NCI-H2171 treated with DMSO at 0.1 percent for 48 hours (cell line): ENCODE measurements at regions not wholly inside any gene's neighbourhood (a gene's known extent, or its start where the extent isn't known, plus 50 kb on each side); places are given as distances from the start of the nearest gene placed in this dataset.
"Not testable (repeated sequence)": the region's sequence is repeated elsewhere in the genome, so short reads cannot be mapped to it uniquely, and the experiment has no call there.

Experiments
- DNase-seq: peaks from one replicate; lab custom pipeline; 2025; lab: John Stamatoyannopoulos, UW

- no peak for DNase-seq
Measured at GRCh38 chrX:112577146-112577545, 102.6 kb downstream of the LHFPL1 start.

- no peak for DNase-seq
Measured at GRCh38 chrX:112571388-112571787, 108.3 kb downstream of the LHFPL1 start.

GRCh38 chrX:112555831-112556230 lies 123.9 kb downstream of the LHFPL1 start:
- DNase-seq: no peak

DNA sequence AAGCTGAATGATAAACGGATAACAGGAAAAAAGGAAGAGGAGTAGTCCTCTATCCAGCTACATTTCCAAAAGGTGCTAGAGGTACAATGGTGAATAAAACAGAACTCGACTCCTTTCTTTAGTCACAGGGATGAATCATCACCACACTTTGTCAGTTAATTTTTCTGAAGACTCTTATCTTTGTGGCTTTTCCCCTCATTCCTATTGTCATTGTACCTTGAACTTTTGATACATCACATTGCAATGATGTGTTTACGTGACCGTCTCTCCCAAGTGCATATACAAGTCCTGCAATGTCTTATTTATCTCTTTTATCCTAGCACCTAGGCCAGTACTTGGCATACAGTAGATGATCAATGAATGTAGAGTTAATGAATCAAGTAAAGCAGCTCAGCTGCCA lies 134.7 kb downstream of the LHFPL1 start:
- no peak for DNase-seq

- no peak for DNase-seq
Measured at GRCh38 chrX:112536544-112536943, 143.2 kb downstream of the LHFPL1 start.

GRCh38 chrX:112527903-112528302 lies 151.8 kb downstream of the LHFPL1 start:
- no peak for DNase-seq

DNA sequence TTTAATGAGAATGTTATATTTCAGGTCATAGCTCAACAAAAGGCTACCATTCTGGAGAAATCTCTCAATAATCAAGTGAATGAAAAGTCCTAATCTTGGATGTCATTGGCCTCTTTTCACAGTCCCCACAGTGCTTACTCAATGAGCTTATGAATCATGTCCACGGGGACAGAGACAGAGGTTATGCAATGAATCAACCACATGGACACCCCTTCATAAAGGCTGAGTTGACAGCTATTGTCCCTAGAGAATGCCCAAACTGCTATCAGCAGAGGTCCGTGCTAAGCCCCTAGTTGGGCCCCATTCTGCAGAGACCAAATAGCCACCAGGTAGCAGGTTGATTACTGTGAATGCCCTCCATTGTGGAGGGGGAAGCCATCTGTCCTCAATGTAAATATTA lies 158.1 kb downstream of the LHFPL1 start:
- DNase-seq: no peak

GRCh38 chrX:112520124-112520523 lies 159.6 kb downstream of the LHFPL1 start:
- DNase-seq: no peak

DNA sequence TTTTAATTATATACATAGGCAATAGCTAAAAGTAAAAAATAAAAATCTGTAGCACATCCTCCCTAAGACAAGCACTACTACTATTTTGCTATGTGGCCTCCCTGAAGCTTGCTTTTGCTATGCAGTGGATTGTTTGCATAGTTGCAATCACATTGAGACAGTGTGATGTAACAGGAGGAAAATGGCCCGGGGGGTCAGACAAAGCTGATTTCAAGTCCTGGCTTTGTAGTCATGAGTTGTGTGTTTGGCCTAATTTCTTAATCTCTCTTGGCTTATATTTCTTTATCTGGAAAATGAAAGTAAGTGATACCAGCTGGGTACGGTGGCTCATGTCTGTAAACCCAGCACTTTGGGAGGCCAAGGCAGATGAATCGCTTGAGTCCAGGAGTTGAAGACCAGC lies 166.6 kb downstream of the LHFPL1 start:
- DNase-seq: no peak

DNA sequence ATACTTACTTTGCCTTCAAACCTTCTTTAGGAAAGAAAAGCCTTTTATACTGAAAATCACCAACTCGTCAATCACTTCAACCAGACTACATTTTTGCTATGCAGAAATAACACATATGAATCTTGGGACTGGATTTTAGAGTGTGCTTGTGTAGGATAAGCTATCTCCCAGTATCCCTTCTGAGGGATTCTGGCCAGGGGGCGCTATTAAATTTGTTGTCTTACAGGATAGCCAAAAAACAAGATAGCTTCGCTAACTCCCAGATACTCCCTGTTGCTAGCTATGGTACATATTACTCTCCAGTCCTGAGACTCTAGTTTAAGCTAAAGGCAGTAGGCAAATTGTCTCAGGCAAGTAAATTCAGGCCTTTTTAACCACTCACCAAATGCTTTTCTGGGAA lies 167.2 kb downstream of the LHFPL1 start:
- no peak for DNase-seq

- DNase-seq: no peak
Measured at GRCh38 chrX:112510629-112511028, 169.1 kb downstream of the LHFPL1 start.

DNA sequence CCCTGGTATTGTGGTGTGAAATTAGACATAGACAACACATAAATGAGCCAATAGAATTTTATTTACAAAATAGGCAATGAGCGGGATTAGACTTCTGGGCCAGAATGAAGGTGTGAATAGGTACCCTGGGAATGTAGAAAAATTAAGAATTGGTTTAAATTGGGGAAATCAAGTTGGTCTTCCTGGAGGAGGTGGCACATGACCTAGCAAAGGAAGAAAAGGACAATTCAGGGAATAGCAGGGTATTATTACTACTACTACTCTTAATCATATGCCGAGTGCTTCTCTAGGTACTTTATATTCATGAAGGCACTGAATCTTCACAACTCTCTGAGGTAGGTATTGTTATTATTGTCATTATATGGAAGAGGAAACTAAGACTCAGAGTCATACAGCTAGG lies 202.1 kb downstream of the LHFPL1 start:
- no peak for DNase-seq

GRCh38 chrX:112473654-112474053 lies 206.1 kb downstream of the LHFPL1 start:
- DNase-seq: no peak

- no peak for DNase-seq
Measured at GRCh38 chrX:112470551-112470950, 209.2 kb downstream of the LHFPL1 start.

DNA sequence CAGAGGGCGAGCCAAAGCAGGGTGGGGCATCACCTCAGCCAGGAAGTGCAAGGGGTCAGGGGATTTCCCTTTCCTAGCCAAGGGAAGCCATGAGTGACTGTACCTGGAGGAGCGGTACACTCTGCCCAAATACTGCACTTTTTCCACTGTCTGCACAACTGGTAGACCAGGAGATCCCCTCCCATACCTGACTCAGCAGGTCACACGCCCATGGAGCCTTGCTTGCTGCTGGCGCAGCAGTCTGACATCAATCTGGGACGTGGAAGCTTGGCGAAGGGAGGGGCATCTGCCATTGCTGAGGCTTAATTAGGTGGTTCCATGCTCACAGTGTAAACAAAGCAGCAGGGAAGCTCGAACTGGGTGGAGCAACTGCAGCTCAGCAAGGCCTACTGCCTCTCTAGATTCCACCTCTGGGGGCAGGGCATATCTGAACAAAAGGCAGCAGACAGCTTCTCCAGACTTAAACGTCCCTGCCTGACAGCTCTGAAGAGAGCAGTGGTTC lies 217.7 kb downstream of the LHFPL1 start:
- DNase-seq: peak; percentile 46

DNA sequence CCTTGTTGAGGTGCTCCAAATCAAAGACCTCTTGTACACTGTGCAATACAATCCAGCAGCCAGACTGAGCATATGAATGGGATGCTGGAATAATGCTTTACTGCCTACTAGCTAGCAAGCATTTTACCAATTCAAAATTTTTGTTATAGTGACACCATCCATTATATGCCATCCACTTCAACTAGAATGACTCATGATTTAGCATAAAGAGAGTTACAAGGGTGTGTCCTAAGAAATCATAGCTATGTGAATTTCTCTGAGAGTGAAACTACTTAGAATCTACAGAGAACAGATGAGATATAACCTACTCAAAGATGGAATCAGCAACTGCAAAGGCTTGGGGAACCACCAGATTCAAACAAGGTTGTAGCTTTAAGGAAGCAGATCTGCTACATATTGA lies 221.9 kb downstream of the LHFPL1 start:
- no peak for DNase-seq

GRCh38 chrX:112450810-112451209 lies 228.9 kb downstream of the LHFPL1 start:
- no peak for DNase-seq

DNA sequence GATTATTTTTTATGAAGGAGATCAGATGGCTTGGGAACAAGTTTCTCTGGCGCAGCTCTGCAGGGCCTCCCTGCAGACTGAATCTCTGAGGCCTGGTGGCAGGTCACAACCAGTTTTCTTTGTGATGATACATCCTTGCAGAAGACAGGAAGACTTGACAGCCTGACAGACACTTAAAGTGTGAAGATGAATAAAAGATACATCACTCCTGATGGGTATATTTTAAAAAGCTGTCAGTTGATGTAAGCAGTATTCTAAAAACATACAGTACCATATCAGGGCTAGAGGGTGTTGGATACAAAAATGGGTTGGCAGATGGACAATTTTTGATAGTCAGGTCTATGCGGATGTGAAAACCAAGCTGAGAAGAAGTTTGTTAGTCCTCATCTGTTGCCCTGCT lies 239.5 kb downstream of the LHFPL1 start:
- DNase-seq: no peak

GRCh38 chrX:112424166-112424565 lies 255.6 kb downstream of the LHFPL1 start:
- no peak for DNase-seq

- no peak for DNase-seq
Measured at GRCh38 chrX:112391313-112391712, 288.4 kb downstream of the LHFPL1 start.

GRCh38 chrX:112381649-112382298 lies 298.0 kb downstream of the LHFPL1 start:
- not testable (repeated sequence) for DNase-seq

DNA sequence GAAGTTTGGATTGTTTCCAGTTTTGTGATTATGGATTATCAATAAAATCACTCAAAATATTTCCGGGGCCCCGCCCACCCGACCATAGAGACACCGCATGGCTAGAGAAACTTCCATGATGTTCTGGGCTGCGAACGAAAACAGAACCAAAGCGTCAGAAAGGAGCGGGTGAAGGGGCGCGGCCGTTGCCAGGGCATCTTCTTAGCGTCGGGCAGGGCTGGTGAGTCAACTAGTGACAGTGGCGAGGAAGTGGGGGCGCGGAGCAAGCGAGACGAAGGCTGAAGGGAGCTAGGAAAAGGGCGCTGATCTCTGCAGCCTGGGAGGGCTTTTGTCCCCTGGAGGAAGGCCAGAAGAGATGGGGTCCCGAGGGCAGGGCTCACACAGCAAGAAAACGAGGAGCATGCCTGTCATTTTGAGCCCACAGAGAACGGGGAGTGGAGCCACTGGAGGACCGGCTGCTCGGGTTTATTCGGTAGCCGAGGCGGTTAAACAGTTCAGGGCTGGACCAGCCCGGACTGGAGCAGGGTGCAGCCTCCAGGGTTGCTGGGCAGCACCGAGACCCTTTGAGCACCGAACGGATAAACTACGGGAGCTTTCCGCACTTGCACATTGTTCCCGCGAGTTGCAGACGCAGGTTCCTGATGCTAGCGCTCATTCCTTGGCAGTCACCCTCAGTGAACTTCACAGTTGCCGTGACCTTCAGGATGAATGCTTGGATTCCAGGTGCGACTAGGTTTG lies 298.1 kb upstream of the TRPC5 start:
- no peak for DNase-seq

DNA sequence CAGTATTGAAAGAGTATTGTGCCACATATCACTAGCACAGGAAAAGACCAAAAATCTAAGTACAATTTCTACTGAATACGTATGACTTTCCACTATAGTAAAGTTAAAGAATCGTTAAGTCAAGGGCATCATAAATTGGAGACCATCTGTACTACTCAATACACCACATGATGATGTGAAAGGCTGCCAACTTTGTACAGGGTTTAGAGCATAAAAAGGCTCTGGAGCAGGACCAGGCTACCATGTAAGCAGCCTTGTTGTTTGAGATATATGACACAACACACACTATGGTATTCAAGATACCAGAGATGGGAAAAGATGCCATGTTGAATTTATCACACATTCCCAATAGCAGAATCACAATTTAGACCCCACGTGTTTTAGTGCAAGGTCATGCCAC lies 294.9 kb upstream of the TRPC5 start:
- no peak for DNase-seq

- DNase-seq: no peak
Measured at GRCh38 chrX:112368371-112368770, 285.8 kb upstream of the TRPC5 start.
